Psoas muscle (tissue), 7 donors: ENCODE measurements at regions not wholly inside any gene's neighbourhood (a gene's known extent, or its start where the extent isn't known, plus 50 kb on each side); places are given as distances from the start of the nearest gene placed in this dataset.

Experiments
- ATAC-seq, 4 donors: fragments of 200-7000 bp; cut with Tn5 transposase; one replicate each; pipeline ENCODE4 v1.9.1; 2020; ENCODE audit warnings: moderate library complexity in 3 of 4, mild to moderate bottlenecking in 2 of 4
- DNase-seq, 2 donors: peaks; one replicate each; pipeline ENCODE4 v3.0.0-alpha.2; 2020
- H3K27ac ChIP-seq: fragments of 200-600 bp; one replicate; pipeline ENCODE4 v1.8.0; 2022
- H3K27me3 ChIP-seq, 3 donors: fragments of 200-600 bp in 1 of 3; one replicate each; pipeline versions ENCODE4 v1.6.1 to v1.8.0; 2013 to 2022; ENCODE audit warnings: low read length in 2 of 3, mild to moderate bottlenecking in 2 of 3, moderate library complexity in 1 of 3; ENCODE audit not compliant: insufficient read depth in 3 of 3
- H3K36me3 ChIP-seq, 2 donors: fragments of 200-600 bp in 1 of 2; one replicate each; pipeline versions ENCODE4 v1.6.1 to v1.8.0; 2013 to 2022; ENCODE audit warnings: low read depth in 1 of 2, mild to moderate bottlenecking in 1 of 2, moderate library complexity in 1 of 2; ENCODE audit not compliant: insufficient read depth in 1 of 2
- H3K4me1 ChIP-seq: fragments of 200-600 bp; one replicate; pipeline ENCODE4 v1.8.0; 2022
- H3K4me3 ChIP-seq: fragments of 200-600 bp; one replicate; pipeline ENCODE4 v1.8.0; 2022; ENCODE audit warnings: mild to moderate bottlenecking
- H3K9me3 ChIP-seq: fragments of 200-600 bp; one replicate; pipeline ENCODE4 v1.8.0; 2022
- WGBS, 3 donors: extraction: QIAGEN DNeasy Blood & Tissue Kit; methylation state at CpG; one replicate each; pipeline versions ENCODE4 v1.1.6 to v1.1.7; 2013; 5-methylcytosine and 5-hydroxymethylcytosine counted together
- intact Hi-C, 2 donors: fragments of 100-400 bp; cut with DNase I; formaldehyde crosslinking; loops; one replicate each; pipeline versions ENCODE4 v1.11.0 to v1.14.2; 2022
- TF ChIP-seq, protein P1 (sequence below): fragments of 200-600 bp; IDR thresholded peaks from one replicate; pipeline ENCODE4 v1.8.0; 2022; ENCODE audit warnings: antibody characterized with exemption
- donor health status: healthy with polysubstance abuse.
- donor health status: DM: no; HTN: no; CAD: no; lungs with moderate emphysema.
- donor health status: Bipolar disorder and iron deficiency.
- donor health status: healthy.
- donor health status: DM: yes; HTN: yes; CAD: no.
- donor health status: DM: no; HTN: no; CAD: no.
- donor health status: DM: yes; HTN: yes; CAD: no.

GRCh38 chr18:60500960-60501359 lies 128.4 kb upstream of the MC4R start:
- TF ChIP-seq, protein P1, sequence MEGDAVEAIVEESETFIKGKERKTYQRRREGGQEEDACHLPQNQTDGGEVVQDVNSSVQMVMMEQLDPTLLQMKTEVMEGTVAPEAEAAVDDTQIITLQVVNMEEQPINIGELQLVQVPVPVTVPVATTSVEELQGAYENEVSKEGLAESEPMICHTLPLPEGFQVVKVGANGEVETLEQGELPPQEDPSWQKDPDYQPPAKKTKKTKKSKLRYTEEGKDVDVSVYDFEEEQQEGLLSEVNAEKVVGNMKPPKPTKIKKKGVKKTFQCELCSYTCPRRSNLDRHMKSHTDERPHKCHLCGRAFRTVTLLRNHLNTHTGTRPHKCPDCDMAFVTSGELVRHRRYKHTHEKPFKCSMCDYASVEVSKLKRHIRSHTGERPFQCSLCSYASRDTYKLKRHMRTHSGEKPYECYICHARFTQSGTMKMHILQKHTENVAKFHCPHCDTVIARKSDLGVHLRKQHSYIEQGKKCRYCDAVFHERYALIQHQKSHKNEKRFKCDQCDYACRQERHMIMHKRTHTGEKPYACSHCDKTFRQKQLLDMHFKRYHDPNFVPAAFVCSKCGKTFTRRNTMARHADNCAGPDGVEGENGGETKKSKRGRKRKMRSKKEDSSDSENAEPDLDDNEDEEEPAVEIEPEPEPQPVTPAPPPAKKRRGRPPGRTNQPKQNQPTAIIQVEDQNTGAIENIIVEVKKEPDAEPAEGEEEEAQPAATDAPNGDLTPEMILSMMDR, result no peak
- DNase-seq (no peak), ATAC-seq (no peak)
- Histone ChIP-seq H3K27ac (no peak overlapping the region), H3K27me3 (no peaks in the 10 kb centered on the region), H3K4me1 (no peaks in the 10 kb centered on the region), H3K9me3 (no peaks in the 10 kb centered on the region), H3K4me3 (no peak overlapping the region), H3K36me3 (no peaks in the 10 kb centered on the region)
- WGBS, 3 donors, result 66 to 86% (median 85%) methylated on average over 2 of the region's 2 CpGs
- intact Hi-C loops, result no loop called here

GRCh38 chr18:60502591-60502990 lies 130.0 kb upstream of the MC4R start:
- H3K9me3 ChIP-seq, result no peaks in the 10 kb centered on the region
- 72 to 81% (median 77%) methylated on average over 5 of the region's 5 CpGs for WGBS, 3 donors
- no peak overlapping the region for H3K4me3 ChIP-seq
- no peaks in the 10 kb centered on the region for H3K4me1 ChIP-seq
- no peak for DNase-seq
- TF ChIP-seq, protein P1, result no peak
- H3K27ac ChIP-seq, result no peak overlapping the region
- no peak for ATAC-seq
- no peaks in the 10 kb centered on the region for H3K27me3 ChIP-seq
- intact Hi-C loops, result no loop called here
- H3K36me3 ChIP-seq, result no peaks in the 10 kb centered on the region

- intact Hi-C loops, result no loop called here
- TF ChIP-seq, protein P1, result no peak
- H3K36me3 ChIP-seq, result no peaks in the 10 kb centered on the region
- no peaks in the 10 kb centered on the region for H3K27me3 ChIP-seq
- no peak overlapping the region for H3K27ac ChIP-seq
- no peak overlapping the region for H3K4me3 ChIP-seq
- DNase-seq (no peak), ATAC-seq (no peak)
- H3K4me1 ChIP-seq, result no peaks in the 10 kb centered on the region
- H3K9me3 ChIP-seq, result no peaks in the 10 kb centered on the region
- whole genome bisulfite sequencing, 3 donors, result 43 to 58% (median 52%) methylated on average over 2 of the region's 2 CpGs
Observed at GRCh38 chr18:60503199-60503598, 130.6 kb upstream of the MC4R start.

GRCh38 chr18:60506190-60506589 lies 133.6 kb upstream of the MC4R start:
- Histone ChIP-seq H3K27ac (no peak overlapping the region), H3K4me3 (no peak overlapping the region), H3K36me3 (no peaks in the 10 kb centered on the region), H3K9me3 (no peaks in the 10 kb centered on the region), H3K27me3 (no peaks in the 10 kb centered on the region), H3K4me1 (no peaks in the 10 kb centered on the region)
- TF ChIP-seq, protein P1, result no peak
- intact Hi-C loops, result no loop called here
- ATAC-seq (no peak), DNase-seq (no peak)
- WGBS, 3 donors, result 66 to 71% (median 69%) methylated on average over 1 of the region's 1 CpG

GRCh38 chr18:60506682-60507081 lies 134.1 kb upstream of the MC4R start:
- H3K27ac ChIP-seq, result no peak overlapping the region
- no peaks in the 10 kb centered on the region for H3K9me3 ChIP-seq
- no peaks in the 10 kb centered on the region for H3K27me3 ChIP-seq
- DNase-seq (no peak), ATAC-seq (no peak)
- no peaks in the 10 kb centered on the region for H3K36me3 ChIP-seq
- WGBS, 3 donors, result 20 to 32% (median 21%) methylated on average over 4 of the region's 4 CpGs
- TF ChIP-seq, protein P1, result no peak
- intact Hi-C loops, result no loop called here
- no peak overlapping the region for H3K4me3 ChIP-seq
- no peaks in the 10 kb centered on the region for H3K4me1 ChIP-seq
